ENCODE measurements at regions not wholly inside any gene's neighbourhood (a gene's known extent, or its start where the extent isn't known, plus 50 kb on each side); places are given as distances from the start of the nearest gene placed in this dataset.

GRCh38 chr6:97969065-97969464 is 686.0 kb upstream of the MMS22L start:
- no peak for TF ChIP-seq CTCF (IDR thresholded peaks at IDR 0.05; ENCODE audit: low read length)
- no peak for TF ChIP-seq EZH2 (optimal IDR thresholded peaks at IDR 0.05; ENCODE audit: low read depth, low read length)
- TF ChIP-seq EZH2phosphoT487 (IDR thresholded peaks at IDR 0.05; ENCODE audit: low read length), result no peak

Data from MM.1S (cell line).